Panc1 (cell line): ENCODE measurements at regions not wholly inside any gene's neighbourhood (a gene's known extent, or its start where the extent isn't known, plus 50 kb on each side); places are given as distances from the start of the nearest gene placed in this dataset.

Experiments
- ATAC-seq: fragments of 200-7000 bp; cut with Tn5 transposase; 2 replicates; pipeline ENCODE4 v1.9.1; 2020; ENCODE audit warnings: mild to moderate bottlenecking, moderate library complexity
- BruUV-seq: library from RNA; stranded (reverse); fragments of 400-500 nt; replicated peaks from 2 replicates; lab custom pipeline; 2021; lab: Mats Ljungman, UMichigan
- CTCF ChIA-PET: fragments of 300-600 bp; sonication (Branson Sonifier 250); formaldehyde crosslinking; loops from one replicate; lab custom pipeline; 2022; ENCODE audit warnings: antibody characterized with exemption; lab: Charles Lee
- POLR2A ChIA-PET: fragments of 300-600 bp; sonication (Branson Sonifier 250); formaldehyde crosslinking; loops from one replicate; lab custom pipeline; 2022; ENCODE audit warnings: antibody characterized with exemption; lab: Charles Lee
- DNase-seq: peaks from one replicate; pipeline ENCODE4 v3.0.0-alpha.2; 2010; ENCODE audit warnings: low read depth, low spot score
- H3K27ac ChIP-seq: 2 replicates; pipeline ENCODE4 v1.5.1; 2011; ENCODE audit warnings: mild to moderate bottlenecking, low read length, inconsistent platforms
- H3K27me3 ChIP-seq: fragments of 200-500 bp; sonication (Bioruptor generic); 2 replicates; pipeline ENCODE4 v1.6.0; 2014; ENCODE audit warnings: low read length, inconsistent platforms; ENCODE audit not compliant: control insufficient read depth, insufficient read depth
- H3K36me3 ChIP-seq: fragments of 200-500 bp; sonication (Bioruptor generic); 2 replicates; pipeline ENCODE4 v1.5.1; 2014; ENCODE audit warnings: inconsistent platforms, mild to moderate bottlenecking, low read length, moderate library complexity; ENCODE audit not compliant: control insufficient read depth, insufficient read depth
- H3K4me1 ChIP-seq: 2 replicates; pipeline ENCODE4 v1.5.1; 2011; ENCODE audit warnings: inconsistent platforms, mild to moderate bottlenecking, low read length, moderate library complexity; ENCODE audit not compliant: control insufficient read depth, insufficient read depth
- H3K4me3 ChIP-seq, 2 experiments: 2 replicates each; pipeline ENCODE4 v1.5.1; 2011 to 2012; ENCODE audit warnings: low read depth in 2 of 2, low read length in 2 of 2, mild to moderate bottlenecking in 2 of 2, inconsistent platforms in 1 of 2, moderate library complexity in 1 of 2
- H3K9me3 ChIP-seq: fragments of 200-500 bp; sonication (Bioruptor generic); 2 replicates; pipeline ENCODE4 v1.5.1; 2014; ENCODE audit warnings: low read depth, mild to moderate bottlenecking, inconsistent platforms, low read length, moderate library complexity; ENCODE audit not compliant: control insufficient read depth, insufficient read depth
- POLR2AphosphoS5 ChIP-seq: IDR thresholded peaks from 2 replicates; pipeline ENCODE4 v1.6.1; 2012; ENCODE audit warnings: mild to moderate bottlenecking, low read depth, low read length, moderate library complexity
- REST ChIP-seq, 2 experiments: IDR thresholded peaks; 2 replicates each; pipeline ENCODE4 v1.6.1; 2011 to 2012; ENCODE audit warnings: low read depth in 2 of 2, control low read depth in 1 of 2, low read length in 1 of 2, mild to moderate bottlenecking in 1 of 2, moderate library complexity in 1 of 2; ENCODE audit not compliant: insufficient read depth in 1 of 2
- SIN3A ChIP-seq: IDR thresholded peaks from 2 replicates; pipeline ENCODE4 v1.6.1; 2012; ENCODE audit warnings: low read depth, mild to moderate bottlenecking, low read length, moderate library complexity, borderline replicate concordance; ENCODE audit not compliant: insufficient read depth
- TCF7L2 ChIP-seq: IDR thresholded peaks from 2 replicates; pipeline ENCODE4 v1.6.1; 2011; ENCODE audit warnings: mild to moderate bottlenecking, low read depth, low read length, inconsistent platforms
- in situ Hi-C: cut with HindIII; loops from 2 replicates; pipeline ENCODE4 v1.10.0; 2016; ENCODE audit warnings: low sequenced_read_pairs, low pct_unique_long_range_greater_than_20kb
- intact Hi-C: fragments of 100-400 bp; cut with micrococcal nuclease; formaldehyde crosslinking; loops from one replicate; pipeline ENCODE4 v1.10.0; 2022; ENCODE audit not compliant: unreplicated experiment
- TF ChIP-seq, protein P1 (sequence below): fragments of 450-650 bp; IDR thresholded peaks from 2 replicates; pipeline ENCODE4 v1.5.1; 2017; ENCODE audit warnings: mild to moderate bottlenecking

DNA sequence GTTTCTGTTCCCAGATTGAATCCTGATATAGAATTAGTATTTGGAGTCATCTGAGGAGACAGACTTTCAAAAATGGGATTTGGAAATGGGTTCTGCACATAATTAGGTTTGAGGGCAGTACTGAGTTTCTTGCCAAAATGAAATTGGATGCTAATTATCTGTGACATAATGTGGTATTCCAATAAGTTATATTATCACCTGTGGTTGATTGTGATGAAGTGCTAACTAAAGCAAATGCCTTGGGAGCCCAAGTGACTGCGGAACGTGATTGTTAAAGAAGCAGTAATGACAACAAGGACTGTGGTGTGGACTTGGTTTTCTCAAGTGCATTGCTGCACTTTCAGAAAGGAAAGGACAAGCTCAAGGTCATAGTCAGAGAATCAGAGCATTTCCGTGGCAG, 337.0 kb downstream of the IPO8 start:
- in situ Hi-C loops (no loop called here), intact Hi-C loops (no loop called here)
- H3K4me1 ChIP-seq: no peaks in the 10 kb centered on the region
- no peaks in the 10 kb centered on the region for H3K9me3 ChIP-seq
- no peak overlapping the region for H3K27ac ChIP-seq
- ChIA-PET POLR2A (no interaction called here), CTCF (no interaction called here)
- no peak overlapping the region for H3K4me3 ChIP-seq
- TF ChIP-seq SIN3A (no peak), POLR2AphosphoS5 (no peak), TCF7L2 (no peak), REST (IDR thresholded peaks at IDR 0.05; ENCODE audit: insufficient read depth in 1 of 2, low read depth in 2 of 2, low read length in 1 of 2) (no peak)
- TF ChIP-seq, protein P1, sequence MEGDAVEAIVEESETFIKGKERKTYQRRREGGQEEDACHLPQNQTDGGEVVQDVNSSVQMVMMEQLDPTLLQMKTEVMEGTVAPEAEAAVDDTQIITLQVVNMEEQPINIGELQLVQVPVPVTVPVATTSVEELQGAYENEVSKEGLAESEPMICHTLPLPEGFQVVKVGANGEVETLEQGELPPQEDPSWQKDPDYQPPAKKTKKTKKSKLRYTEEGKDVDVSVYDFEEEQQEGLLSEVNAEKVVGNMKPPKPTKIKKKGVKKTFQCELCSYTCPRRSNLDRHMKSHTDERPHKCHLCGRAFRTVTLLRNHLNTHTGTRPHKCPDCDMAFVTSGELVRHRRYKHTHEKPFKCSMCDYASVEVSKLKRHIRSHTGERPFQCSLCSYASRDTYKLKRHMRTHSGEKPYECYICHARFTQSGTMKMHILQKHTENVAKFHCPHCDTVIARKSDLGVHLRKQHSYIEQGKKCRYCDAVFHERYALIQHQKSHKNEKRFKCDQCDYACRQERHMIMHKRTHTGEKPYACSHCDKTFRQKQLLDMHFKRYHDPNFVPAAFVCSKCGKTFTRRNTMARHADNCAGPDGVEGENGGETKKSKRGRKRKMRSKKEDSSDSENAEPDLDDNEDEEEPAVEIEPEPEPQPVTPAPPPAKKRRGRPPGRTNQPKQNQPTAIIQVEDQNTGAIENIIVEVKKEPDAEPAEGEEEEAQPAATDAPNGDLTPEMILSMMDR: no peak
- no peaks in the 10 kb centered on the region for H3K36me3 ChIP-seq
- ATAC-seq (no peak), DNase-seq (no peak)
- BruUV-seq: no TSS peak
- no peaks in the 10 kb centered on the region for H3K27me3 ChIP-seq

DNA sequence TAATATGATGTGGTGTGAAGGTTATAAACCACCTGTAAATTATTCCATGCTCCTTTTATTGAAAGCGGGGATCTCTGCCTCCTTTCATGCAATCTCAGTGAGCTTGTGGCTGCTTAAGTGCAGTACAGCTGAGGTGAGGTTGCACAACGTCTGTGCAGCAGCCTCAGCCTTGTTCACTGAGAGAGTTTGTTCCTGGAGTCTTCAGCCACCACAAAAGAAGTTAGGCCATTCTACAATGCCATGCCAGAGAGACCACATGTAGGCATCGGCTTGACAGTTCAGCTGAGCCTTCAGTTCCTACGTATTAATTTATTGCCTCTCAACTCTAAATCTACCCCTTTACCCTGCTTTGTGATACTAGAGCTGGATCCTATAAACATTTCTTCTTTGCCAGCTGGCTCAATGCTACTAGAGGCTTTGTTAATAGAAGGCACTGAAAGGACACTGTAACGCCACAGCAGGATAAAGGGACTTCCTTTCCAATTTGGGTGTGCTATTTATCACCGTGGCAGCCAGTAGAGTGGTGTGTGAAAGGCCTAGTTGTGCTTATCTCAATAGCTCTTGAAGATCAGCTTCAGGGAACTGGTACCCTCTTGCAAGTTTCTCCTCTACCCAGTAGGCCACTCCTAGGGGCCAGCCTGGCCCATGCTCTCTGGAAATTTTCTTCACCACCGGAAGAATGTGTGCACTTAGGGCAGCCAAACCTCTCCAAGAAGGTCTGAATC, 337.7 kb downstream of the IPO8 start:
- Histone ChIP-seq H3K4me3 (no peak overlapping the region), H3K36me3 (no peaks in the 10 kb centered on the region), H3K27me3 (no peaks in the 10 kb centered on the region), H3K27ac (no peak overlapping the region), H3K4me1 (no peaks in the 10 kb centered on the region), H3K9me3 (no peaks in the 10 kb centered on the region)
- ChIA-PET CTCF (no interaction called here), POLR2A (interaction anchor here (0.7 kb wide), 1 partner anchor 394 kb away, joined by 8 read pairs; no protein-coding TSS in a partner anchor)
- no TSS peak for BruUV-seq
- TF ChIP-seq POLR2AphosphoS5: no peak
- TF ChIP-seq, protein P1: no peak
- no peak for TF ChIP-seq TCF7L2
- TF ChIP-seq REST (IDR thresholded peaks at IDR 0.05; ENCODE audit: insufficient read depth in 1 of 2, low read depth in 2 of 2, low read length in 1 of 2): no peak
- TF ChIP-seq SIN3A: no peak
- in situ Hi-C loops (no loop called here), intact Hi-C loops (no loop called here)
- DNase-seq (no peak), ATAC-seq (no peak)
